IPS DF 4.7 (cell line): ENCODE measurements at regions not wholly inside any gene's neighbourhood (a gene's known extent, or its start where the extent isn't known, plus 50 kb on each side); places are given as distances from the start of the nearest gene placed in this dataset.

Experiments
- DNase-seq: peaks from one replicate; pipeline ENCODE4 v3.0.0-alpha.2; 2013; ENCODE audit warnings: low spot score; ENCODE audit errors: extremely low read depth

DNA sequence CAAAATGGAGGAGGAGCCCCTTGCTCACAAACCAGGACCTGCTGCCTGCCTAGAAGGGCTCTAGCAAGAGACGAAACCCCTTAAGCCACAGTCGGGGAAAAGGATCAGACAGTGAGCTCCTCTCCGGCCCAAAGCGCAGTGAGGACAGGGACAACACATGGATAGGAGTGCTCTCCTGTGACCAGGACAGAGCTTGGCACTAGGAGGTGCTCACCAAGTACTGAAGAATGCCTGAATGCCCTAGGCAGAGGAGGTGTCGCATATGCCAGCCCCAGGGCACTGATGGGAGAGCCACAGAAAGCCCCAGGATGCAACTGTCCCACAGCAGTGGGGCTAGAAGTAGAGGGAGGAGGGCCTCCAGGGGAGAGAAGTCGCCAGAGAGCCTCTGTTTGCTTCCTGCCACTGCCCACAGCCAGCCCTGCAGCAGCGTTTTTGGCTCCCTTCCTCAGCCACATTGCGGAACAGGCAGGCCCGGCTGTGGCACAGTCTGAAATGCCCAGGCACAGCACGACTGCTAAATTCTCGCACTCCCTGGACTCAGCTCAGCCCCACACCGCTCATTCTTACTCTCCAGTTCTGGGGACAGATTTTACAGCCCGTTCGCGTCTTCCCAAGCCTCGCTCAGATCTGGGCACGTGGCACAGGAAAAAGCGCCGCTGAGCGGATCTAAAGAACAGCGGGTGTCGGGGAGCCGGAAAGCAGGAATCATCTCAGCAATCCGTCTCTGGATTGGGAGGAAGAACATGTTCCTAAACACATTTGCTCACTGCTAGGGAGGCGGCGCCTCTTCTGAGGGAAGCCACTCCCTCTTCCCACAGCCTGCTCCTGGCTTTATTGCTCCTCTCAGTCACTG, 98.7 kb upstream of the POU3F3 start:
- no peak for DNase-seq

DNA sequence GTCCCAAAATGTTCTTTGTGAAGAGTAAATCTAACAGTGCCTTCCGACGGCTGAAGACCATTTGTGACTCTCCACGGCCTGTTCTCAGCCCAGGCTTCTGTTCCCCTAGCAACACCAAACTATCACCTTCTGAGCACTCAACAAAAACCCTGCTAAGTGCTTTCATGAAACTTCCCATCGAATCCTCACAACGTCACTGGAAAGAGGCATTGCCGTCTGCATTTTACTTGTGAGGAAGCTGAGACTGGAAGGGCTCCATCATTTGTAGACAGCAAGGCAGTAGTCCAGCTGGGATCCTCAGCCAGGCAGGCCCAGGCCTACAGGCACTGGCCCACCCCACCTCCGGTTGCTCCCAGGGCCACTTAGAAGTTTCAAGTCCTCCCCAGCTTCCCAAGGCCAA, 97.8 kb upstream of the POU3F3 start:
- no peak for DNase-seq

DNA sequence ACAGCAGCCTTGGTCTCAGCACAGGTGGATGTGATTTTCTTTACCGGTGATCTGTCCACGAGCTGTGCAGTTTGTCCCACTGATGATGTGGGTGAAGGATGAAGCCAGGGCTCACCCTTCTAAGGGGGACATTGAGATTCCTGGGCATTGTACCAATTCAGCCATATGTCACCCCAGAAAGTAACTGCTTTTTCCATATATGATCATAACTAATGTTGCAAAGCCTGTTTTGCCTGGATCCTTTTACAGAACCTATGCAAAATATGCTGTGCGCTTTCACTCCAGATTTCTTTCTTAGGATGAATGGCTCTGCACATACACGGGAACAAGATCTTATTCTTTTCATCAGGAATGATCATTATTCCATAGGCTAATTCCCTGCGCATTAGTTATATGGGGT, 96.9 kb upstream of the POU3F3 start:
- DNase-seq = no peak

DNA sequence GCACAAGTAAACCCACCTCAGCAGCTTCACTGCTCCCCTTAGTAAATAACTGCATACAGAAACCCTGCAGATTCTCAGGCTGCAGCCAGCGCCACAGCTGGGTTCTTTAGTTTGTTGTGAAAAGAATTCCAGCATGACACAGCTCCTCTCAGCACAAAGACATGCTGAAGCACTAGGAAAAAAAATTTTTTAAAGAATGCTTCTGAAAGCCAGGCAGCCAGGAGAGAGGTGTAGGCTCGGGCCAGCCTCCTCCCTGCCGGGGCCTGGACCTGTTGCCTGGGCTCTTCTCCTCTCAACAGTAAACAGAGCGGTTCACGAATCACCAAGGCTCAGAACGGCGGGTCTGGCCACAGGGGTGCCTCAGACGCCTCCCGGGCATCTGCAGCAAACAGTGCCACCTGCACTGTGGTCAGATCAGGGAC, 95.7 kb upstream of the POU3F3 start:
- DNase-seq = peak; percentile 60

- no peak for DNase-seq
These were observed 91.9 kb upstream of the POU3F3 start for GRCh38 chr2:104762031-104762430.

GRCh38 chr2:104766683-104767082, 87.2 kb upstream of the POU3F3 start:
- DNase-seq = no peak

DNA sequence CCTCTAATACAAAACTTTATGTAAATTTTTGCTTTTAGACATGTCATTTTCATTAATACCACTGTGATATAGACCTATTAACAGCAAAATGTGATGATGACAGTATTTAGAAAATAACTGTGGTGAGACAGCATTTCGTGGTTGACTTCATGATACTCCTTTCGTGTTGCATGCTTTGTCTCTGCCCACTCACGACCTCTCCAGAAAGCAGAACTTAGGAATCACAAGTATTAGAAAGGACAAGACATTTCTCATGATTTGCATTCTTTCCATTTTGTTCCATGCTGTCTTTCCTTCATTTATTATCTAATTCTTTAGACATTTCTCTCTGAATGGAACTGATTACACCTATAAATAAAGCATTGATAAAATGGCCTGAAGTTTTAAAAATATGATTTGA, 85.2 kb upstream of the POU3F3 start:
- no peak for DNase-seq

DNA sequence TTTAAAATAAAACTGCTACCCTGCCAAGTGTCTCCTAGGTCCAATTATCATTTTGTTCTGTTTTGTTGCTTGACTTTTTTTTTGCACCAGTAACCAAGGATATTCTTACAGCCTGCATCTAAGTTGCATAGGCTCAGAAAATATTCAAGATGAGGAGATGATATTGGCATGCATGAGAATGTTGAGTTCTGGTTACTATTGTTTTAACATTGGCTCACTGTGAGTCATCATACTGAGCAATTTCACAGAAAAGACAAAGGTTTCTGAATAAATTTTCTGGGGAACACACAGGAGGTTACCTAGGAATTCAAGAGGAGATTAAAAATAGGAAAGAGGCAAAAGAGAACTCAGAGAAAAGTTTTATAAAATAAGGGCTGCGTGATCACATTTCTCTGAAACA, 84.8 kb upstream of the POU3F3 start:
- DNase-seq = no peak

- no peak for DNase-seq
These were observed 80.9 kb upstream of the POU3F3 start for GRCh38 chr2:104772996-104773395.

GRCh38 chr2:104774631-104775030, 79.3 kb upstream of the POU3F3 start:
- DNase-seq = no peak

GRCh38 chr2:104777721-104778120, 76.2 kb upstream of the POU3F3 start:
- no peak for DNase-seq

- no peak for DNase-seq
These were observed 72.8 kb upstream of the POU3F3 start for GRCh38 chr2:104781151-104781550.

DNA sequence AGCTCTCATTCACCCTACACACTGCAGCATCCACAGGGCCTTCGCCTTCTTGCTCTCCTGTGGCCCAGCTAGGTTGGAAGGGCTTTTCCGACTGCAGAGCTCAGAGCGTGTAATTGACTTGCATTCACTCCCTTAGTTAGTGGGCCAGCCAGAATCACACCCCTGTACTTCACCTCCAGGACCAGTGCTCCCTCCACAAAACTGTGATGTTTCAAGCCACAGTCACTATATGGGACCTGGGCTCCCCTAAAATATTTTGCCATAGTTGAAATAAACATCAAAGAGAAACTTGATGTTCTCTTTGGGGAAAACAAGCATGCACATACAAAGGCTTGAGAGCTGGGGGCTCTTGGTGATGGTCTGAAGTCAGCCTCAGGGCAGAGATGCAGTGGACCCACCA, 69.7 kb upstream of the POU3F3 start:
- no peak for DNase-seq

DNA sequence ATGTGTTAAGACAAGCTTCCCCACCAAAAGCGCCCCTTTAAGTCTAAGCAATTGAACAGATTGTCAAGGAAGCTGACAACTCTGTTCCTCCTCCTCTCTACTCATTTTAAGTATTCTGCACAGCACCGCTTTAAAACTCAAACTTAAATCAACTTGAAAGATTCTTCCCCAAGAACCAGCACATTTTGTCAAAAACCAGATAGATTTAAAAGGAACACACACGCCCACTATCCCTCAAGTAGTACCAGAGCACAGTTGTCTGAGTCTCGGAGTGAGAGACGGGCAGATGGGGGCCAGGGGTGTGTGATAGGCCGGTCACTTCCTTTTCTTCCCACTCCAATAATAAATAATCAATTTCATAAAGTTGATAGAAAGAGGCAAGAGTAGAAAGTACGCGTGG, 67.7 kb upstream of the POU3F3 start:
- no peak for DNase-seq

DNA sequence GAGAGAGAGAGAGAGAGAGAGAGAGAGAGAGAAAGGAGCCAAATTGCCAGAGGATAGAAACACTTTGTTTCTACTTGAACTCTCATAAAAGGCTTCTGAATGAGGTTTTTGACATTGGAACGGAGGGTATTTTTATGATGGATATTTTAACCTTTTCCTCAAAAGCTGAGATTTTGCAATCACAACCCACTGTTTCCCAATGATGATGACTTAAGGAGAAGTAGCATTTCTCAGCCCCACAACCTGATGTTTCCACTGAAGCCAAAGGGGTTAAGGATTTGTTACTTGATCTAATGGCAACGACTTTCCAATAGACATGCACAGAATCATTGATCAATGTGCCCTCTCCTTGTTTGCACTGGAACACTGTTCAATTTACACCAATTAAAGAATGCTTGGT, 67.1 kb upstream of the POU3F3 start:
- no peak for DNase-seq

- DNase-seq = no peak
These were observed 66.4 kb upstream of the POU3F3 start for GRCh38 chr2:104787298-104788065.

DNA sequence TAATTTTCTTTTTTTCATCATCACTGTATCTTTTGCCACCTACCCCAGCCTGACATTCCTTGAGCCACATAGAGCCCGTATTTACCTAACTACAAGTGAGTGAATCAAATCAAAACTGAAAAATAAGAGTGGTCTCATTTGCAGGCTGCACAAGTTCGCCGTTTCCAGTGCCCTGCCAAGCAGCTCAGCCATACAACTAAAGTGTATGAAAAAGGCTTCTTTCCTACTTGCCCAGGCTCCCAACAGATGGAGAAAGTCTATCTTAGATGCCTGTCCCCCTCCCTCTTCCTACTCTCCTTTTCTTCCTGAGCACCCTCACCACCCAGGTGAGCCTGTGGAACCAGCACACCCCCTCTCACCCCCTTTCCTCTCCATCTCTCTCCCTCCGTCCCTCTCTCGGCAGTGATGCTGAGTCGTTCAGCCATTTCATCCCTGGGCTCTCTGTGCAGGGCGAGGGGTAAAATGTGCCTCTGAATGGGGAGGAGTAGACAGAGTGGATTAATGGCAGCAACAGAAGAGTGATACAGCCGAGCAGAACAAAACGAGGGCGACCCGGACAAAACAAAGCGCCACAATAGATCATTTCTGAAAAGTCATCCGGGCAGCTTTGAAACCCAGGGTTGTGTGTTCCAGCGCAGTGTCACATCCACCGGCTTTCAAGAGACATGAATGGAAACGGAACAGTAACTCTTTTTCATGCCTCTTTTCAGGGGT, 65.0 kb upstream of the POU3F3 start:
- DNase-seq = no peak

DNA sequence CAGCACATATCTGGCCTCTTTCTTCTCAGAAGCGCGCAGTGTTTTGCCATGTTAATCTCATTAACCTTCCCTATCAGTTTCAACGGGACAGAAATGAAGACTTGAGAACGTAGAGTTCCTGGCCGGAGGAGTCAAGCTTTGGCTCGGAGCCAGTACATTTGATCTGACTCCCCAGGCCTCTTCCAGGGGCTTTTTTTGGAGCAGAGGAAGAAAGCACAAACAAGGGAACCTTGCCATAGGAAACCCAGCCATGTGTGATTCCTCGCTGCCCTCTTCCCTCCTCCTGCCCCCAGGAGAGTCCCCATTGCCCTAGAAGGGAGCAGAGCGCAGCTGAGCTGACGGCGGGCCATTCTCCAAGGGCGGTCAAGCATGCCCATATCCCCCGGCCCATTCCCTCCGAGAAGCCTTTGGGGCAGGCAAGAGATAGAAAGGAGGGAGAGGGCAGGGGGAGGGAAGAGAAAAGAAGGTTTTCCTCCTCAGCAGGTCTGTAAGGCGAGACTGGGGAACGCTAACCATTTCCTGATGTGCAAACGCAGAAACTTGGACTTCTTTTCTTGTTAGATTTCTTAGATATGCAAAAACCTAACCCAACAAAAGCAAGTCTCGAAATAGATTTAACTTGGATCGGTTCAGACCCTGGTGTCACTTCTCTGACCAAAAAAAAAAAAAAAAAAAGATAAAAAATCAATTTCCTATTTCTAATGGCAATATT, 63.7 kb upstream of the POU3F3 start:
- no peak for DNase-seq

- no peak for DNase-seq
These were observed 62.9 kb upstream of the POU3F3 start for GRCh38 chr2:104790901-104791495.

- no peak for DNase-seq
These were observed 59.9 kb upstream of the POU3F3 start for GRCh38 chr2:104793966-104794365.

DNA sequence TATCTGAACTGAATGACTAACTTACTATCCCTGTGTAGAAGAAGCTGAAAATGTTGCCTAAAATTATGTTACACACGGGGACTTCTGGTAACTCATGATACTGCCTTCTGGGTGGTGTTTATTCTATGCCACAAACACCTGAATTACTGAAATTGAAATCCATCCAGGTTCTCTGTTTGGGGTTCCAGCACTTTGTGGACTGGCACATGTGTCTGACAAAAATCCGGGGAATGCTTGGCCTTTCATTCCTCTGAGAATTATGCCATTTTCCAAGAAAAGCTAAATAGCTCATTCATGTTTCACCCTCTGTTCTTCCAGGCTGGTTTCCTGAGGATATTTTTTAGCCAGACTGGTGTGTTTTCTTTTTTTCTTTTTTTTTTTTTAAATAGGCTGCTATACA, 59.5 kb upstream of the POU3F3 start:
- no peak for DNase-seq
